OCI-LY7 (cell line): ENCODE measurements at regions not wholly inside any gene's neighbourhood (a gene's known extent, or its start where the extent isn't known, plus 50 kb on each side); places are given as distances from the start of the nearest gene placed in this dataset.

Experiments used
- BruUV-seq: library from RNA; stranded (reverse); fragments of 400-500 nt; replicated peaks from 2 replicates; lab custom pipeline; 2021; lab: Mats Ljungman, UMichigan
- CTCF ChIA-PET: fragments of 300-600 bp; sonication (Branson Sonifier 250); formaldehyde crosslinking; loops from one replicate; lab custom pipeline; 2022; ENCODE audit warnings: antibody characterized with exemption; ENCODE audit not compliant: unreplicated experiment; lab: Charles Lee
- POLR2A ChIA-PET: fragments of 300-600 bp; sonication (Branson Sonifier 250); formaldehyde crosslinking; loops from one replicate; lab custom pipeline; 2022; ENCODE audit warnings: antibody characterized with exemption; lab: Charles Lee
- DNase-seq: peaks from one replicate; pipeline ENCODE4 v3.0.0-alpha.2; 2015; ENCODE audit warnings: low spot score
- H2AFZ ChIP-seq: fragments of 200-600 bp; sonication (generic), shearing (Covaris generic); 2 replicates; pipeline ENCODE4 v1.6.1; 2014; ENCODE audit warnings: mild to moderate bottlenecking, antibody characterized with exemption, low read length, moderate library complexity
- H3K27ac ChIP-seq: fragments of 200-600 bp; sonication (generic); 2 replicates; pipeline ENCODE4 v1.5.1; 2014; ENCODE audit warnings: mixed run types, low read depth, mild to moderate bottlenecking, moderate library complexity, low read length, inconsistent platforms; ENCODE audit not compliant: poor library complexity, severe bottlenecking
- H3K36me3 ChIP-seq: fragments of 200-600 bp; sonication (generic); 2 replicates; pipeline ENCODE4 v1.6.1; 2014; ENCODE audit warnings: mild to moderate bottlenecking, antibody characterized with exemption, low read length, moderate library complexity, mixed read lengths; ENCODE audit not compliant: insufficient read depth
- H3K4me1 ChIP-seq: fragments of 200-600 bp; sonication (generic); 2 replicates; pipeline ENCODE4 v1.5.1; 2014; ENCODE audit warnings: mild to moderate bottlenecking, low read length; ENCODE audit not compliant: insufficient read depth, poor library complexity, severe bottlenecking
- H3K4me2 ChIP-seq: fragments of 200-600 bp; sonication (generic); 2 replicates; pipeline ENCODE4 v1.6.1; 2014; ENCODE audit warnings: mild to moderate bottlenecking, low read length
- H3K4me3 ChIP-seq: fragments of 200-600 bp; sonication (generic); 2 replicates; pipeline ENCODE4 v1.5.1; 2014; ENCODE audit warnings: mild to moderate bottlenecking, low read depth, low read length; ENCODE audit not compliant: poor library complexity, severe bottlenecking
- H3K79me2 ChIP-seq: fragments of 200-600 bp; sonication (generic); 2 replicates; pipeline ENCODE4 v1.6.1; 2016; ENCODE audit warnings: low read depth, mild to moderate bottlenecking, low read length, moderate library complexity, mixed read lengths; ENCODE audit not compliant: insufficient read depth
- H3K9me2 ChIP-seq: fragments of 200-600 bp; sonication (generic); 2 replicates; pipeline ENCODE4 v1.6.1; 2016; ENCODE audit warnings: mild to moderate bottlenecking, low read length, mixed read lengths; ENCODE audit not compliant: insufficient read depth
- H3K9me3 ChIP-seq: fragments of 200-600 bp; sonication (generic); 2 replicates; pipeline ENCODE4 v1.6.1; 2014; ENCODE audit warnings: mild to moderate bottlenecking, mixed run types, low read length, mixed read lengths
- H4K20me1 ChIP-seq: fragments of 200-600 bp; sonication (generic); 2 replicates; pipeline ENCODE4 v1.6.1; 2014; ENCODE audit warnings: mild to moderate bottlenecking, antibody characterized with exemption, low read length, moderate library complexity, mixed read lengths; ENCODE audit not compliant: insufficient read depth
- CTCF ChIP-seq: fragments of 200-600 bp; sonication (generic); conservative IDR thresholded peaks from 2 replicates; pipeline ENCODE4 v1.5.1; 2014; ENCODE audit warnings: mild to moderate bottlenecking, antibody characterized with exemption, low read length, moderate library complexity, mixed read lengths
- EZH2phosphoT487 ChIP-seq: fragments of 200-600 bp; sonication (generic); IDR thresholded peaks from 2 replicates; pipeline ENCODE4 v1.6.1; 2018; ENCODE audit warnings: low read depth, borderline replicate concordance, mild to moderate bottlenecking, mixed run types, antibody characterized with exemption, low read length, moderate library complexity, mixed read lengths
- intact Hi-C: fragments of 100-400 bp; cut with micrococcal nuclease; formaldehyde crosslinking; loops from one replicate; pipeline ENCODE4 v1.10.0; 2022; ENCODE audit not compliant: unreplicated experiment

DNA sequence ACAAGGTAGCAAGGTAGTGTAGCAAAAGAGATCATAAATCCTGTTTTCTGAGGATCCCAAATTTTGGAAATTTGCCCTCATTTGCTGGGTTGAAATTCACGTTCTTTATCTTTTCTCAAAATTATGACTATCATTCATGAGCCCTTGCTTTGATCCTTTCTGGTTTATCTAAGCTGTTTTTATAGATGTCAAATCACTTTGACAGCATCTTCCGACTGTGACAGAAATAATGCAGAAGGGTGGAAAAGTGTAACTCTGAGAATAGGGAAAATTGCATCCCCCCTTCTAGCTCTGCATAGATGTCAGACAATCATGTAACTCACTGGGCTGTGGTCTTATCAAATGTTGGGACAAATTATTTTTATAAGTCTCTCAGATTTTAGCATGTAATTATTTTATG is 550.1 kb downstream of the OMA1 start:
- Histone ChIP-seq H3K9me3 (no peaks in the 10 kb centered on the region), H3K9me2 (no peaks in the 10 kb centered on the region), H3K79me2 (no peaks in the 10 kb centered on the region), H3K4me1 (no peaks in the 10 kb centered on the region), H3K36me3 (no peaks in the 10 kb centered on the region), H4K20me1 (no peaks in the 10 kb centered on the region), H3K4me3 (no peak overlapping the region), H2AFZ (no peak overlapping the region), H3K27ac (no peak overlapping the region), H3K4me2 (no peak overlapping the region)
- CTCF ChIA-PET, result no interaction called here
- no peak for TF ChIP-seq EZH2phosphoT487
- no peak for TF ChIP-seq CTCF
- no TSS peak for BruUV-seq
- POLR2A ChIA-PET, result interaction anchor here (0.6 kb wide), 1 partner anchor 37 kb away, joined by 4 read pairs; no protein-coding TSS in a partner anchor
- no peak for DNase-seq
- intact Hi-C loops, result no loop called here

DNA sequence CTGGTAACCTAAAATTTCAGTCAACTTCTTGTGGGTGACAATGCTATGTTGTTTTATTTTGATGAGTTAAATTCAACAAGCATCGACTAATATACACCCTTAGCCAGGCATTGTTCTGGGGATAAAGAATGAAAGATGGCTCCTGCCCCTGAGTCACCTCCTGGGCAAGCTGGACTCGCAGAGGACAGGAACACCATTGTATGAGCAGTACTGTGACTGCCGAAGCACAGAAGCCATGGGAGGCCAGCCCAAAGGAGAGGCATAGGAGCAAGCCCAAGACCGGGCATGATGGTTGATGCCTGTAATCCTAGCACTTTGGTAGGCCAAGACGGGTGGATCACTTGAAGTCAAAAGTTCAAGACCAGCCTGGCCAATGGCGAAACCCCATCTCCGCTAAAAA is 555.2 kb downstream of the OMA1 start:
- Histone ChIP-seq H3K27ac (no peak overlapping the region), H3K9me3 (no peaks in the 10 kb centered on the region), H4K20me1 (no peaks in the 10 kb centered on the region), H3K79me2 (no peaks in the 10 kb centered on the region), H3K4me2 (no peak overlapping the region), H2AFZ (no peak overlapping the region), H3K4me1 (no peaks in the 10 kb centered on the region), H3K4me3 (no peak overlapping the region), H3K36me3 (no peaks in the 10 kb centered on the region), H3K9me2 (no peaks in the 10 kb centered on the region)
- intact Hi-C loops, result no loop called here
- TF ChIP-seq EZH2phosphoT487 (no peak), CTCF (no peak)
- ChIA-PET POLR2A (no interaction called here), CTCF (no interaction called here)
- BruUV-seq, result no TSS peak
- no peak for DNase-seq

DNA sequence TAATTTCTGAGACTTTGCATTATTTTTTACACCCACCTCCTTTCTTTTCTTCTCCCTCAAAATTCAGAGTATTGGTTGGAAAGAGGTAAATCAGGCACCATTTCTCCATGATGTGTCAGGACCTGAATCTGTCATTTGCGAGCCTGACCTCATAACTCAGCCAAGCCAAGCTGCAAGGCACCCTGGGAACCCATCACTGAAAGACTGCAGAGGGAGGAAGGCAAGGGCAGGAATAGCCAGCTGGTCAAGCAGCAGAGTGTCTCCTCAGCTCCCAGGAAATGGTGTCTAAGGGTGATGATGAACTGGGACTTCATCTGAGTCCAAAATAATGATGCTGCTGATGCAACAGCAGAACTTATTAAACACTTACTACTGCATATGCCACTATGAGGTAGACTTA is 556.6 kb downstream of the OMA1 start:
- H3K4me2 ChIP-seq, result no peak overlapping the region
- no peaks in the 10 kb centered on the region for H3K4me1 ChIP-seq
- H3K9me3 ChIP-seq, result no peaks in the 10 kb centered on the region
- BruUV-seq, result no TSS peak
- H4K20me1 ChIP-seq, result no peaks in the 10 kb centered on the region
- ChIA-PET POLR2A (no interaction called here), CTCF (no interaction called here)
- TF ChIP-seq CTCF (no peak), EZH2phosphoT487 (no peak)
- no peak overlapping the region for H2AFZ ChIP-seq
- no peaks in the 10 kb centered on the region for H3K9me2 ChIP-seq
- no peak overlapping the region for H3K4me3 ChIP-seq
- no peak for DNase-seq
- no peaks in the 10 kb centered on the region for H3K79me2 ChIP-seq
- no peak overlapping the region for H3K27ac ChIP-seq
- intact Hi-C loops, result no loop called here
- no peaks in the 10 kb centered on the region for H3K36me3 ChIP-seq
